Neutrophil (primary cell): ENCODE measurements at regions not wholly inside any gene's neighbourhood (a gene's known extent, or its start where the extent isn't known, plus 50 kb on each side); places are given as distances from the start of the nearest gene placed in this dataset.

Experiments
- H3K27ac ChIP-seq: fragments of 200-600 bp; sonication (generic); 2 replicates; pipeline ENCODE4 v1.5.1; 2016; ENCODE audit warnings: mild to moderate bottlenecking, moderate library complexity
- H3K27me3 ChIP-seq: fragments of 200-600 bp; sonication (generic); 2 replicates; pipeline ENCODE4 v1.6.0; 2016; ENCODE audit warnings: mild to moderate bottlenecking
- H3K36me3 ChIP-seq: fragments of 200-600 bp; sonication (generic); 2 replicates; pipeline ENCODE4 v1.5.1; 2017
- H3K4me1 ChIP-seq, 2 experiments: fragments of 200-600 bp in 1 of 2; sonication (generic) in 1 of 2; 1 replicate in 1 of 2; 2 replicates in 1 of 2; pipeline versions ENCODE4 v1.5.1 to v1.6.1; 2013 to 2016; ENCODE audit warnings: low read depth in 1 of 2, low read length in 1 of 2, mild to moderate bottlenecking in 1 of 2, moderate library complexity in 1 of 2; ENCODE audit not compliant: control insufficient read depth in 1 of 2, insufficient read depth in 1 of 2
- H3K4me3 ChIP-seq, 2 experiments: fragments of 200-600 bp in 1 of 2; sonication (generic) in 1 of 2; 1 replicate in 1 of 2; 2 replicates in 1 of 2; pipeline ENCODE4 v1.5.1; 2013 to 2016; ENCODE audit warnings: low read depth in 1 of 2, low read length in 1 of 2, mild to moderate bottlenecking in 1 of 2, moderate library complexity in 1 of 2
- H3K9me3 ChIP-seq: fragments of 200-600 bp; sonication (generic); 2 replicates; pipeline ENCODE4 v1.5.1; 2016
- TF ChIP-seq, protein P1 (sequence below): fragments of 200-600 bp; sonication (generic); IDR thresholded peaks from 2 replicates; pipeline ENCODE4 v1.5.1; 2016; ENCODE audit warnings: antibody characterized with exemption

GRCh38 chr7:35581605-35582210, 113.2 kb downstream of the HERPUD2 start:
- peaks cover 19% of the 10 kb centered on the region for H3K27me3 ChIP-seq
- H3K36me3 ChIP-seq: no peaks in the 10 kb centered on the region
- no peak overlapping the region for H3K27ac ChIP-seq
- no peak overlapping the region for H3K4me3 ChIP-seq
- no peaks in the 10 kb centered on the region for H3K9me3 ChIP-seq
- TF ChIP-seq, protein P1, sequence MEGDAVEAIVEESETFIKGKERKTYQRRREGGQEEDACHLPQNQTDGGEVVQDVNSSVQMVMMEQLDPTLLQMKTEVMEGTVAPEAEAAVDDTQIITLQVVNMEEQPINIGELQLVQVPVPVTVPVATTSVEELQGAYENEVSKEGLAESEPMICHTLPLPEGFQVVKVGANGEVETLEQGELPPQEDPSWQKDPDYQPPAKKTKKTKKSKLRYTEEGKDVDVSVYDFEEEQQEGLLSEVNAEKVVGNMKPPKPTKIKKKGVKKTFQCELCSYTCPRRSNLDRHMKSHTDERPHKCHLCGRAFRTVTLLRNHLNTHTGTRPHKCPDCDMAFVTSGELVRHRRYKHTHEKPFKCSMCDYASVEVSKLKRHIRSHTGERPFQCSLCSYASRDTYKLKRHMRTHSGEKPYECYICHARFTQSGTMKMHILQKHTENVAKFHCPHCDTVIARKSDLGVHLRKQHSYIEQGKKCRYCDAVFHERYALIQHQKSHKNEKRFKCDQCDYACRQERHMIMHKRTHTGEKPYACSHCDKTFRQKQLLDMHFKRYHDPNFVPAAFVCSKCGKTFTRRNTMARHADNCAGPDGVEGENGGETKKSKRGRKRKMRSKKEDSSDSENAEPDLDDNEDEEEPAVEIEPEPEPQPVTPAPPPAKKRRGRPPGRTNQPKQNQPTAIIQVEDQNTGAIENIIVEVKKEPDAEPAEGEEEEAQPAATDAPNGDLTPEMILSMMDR: no peak
- H3K4me1 ChIP-seq: no peaks in the 10 kb centered on the region

DNA sequence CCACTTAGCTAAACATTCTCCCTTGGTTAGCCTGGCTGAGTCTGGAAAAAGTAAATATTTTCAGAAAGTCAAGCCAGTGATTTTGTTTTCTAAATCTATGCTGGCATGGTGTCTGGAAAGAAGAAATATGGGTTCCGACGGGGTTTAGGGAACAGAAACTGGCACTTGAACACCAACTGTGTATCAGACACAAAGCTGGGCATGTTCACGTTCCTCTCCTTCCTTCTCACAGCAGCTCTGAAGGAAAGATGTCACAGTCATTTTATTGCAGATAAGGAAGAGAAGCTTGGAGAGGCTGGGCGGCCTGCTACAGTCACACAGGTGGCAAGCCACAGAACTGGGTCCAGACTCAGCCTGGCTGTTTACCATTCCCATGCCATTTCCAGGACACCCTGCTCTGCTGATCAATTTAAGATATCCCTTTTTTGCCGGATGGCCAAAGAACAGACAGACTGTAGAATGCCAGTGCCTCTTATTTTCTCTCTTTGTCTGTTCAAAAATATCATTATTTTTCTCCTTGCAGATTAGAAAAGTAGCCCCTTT, 118.8 kb downstream of the HERPUD2 start:
- no peaks in the 10 kb centered on the region for H3K27me3 ChIP-seq
- H3K27ac ChIP-seq: no peak overlapping the region
- peaks cover 0 to 3% of the 10 kb centered on the region in 2 experiments for H3K4me1 ChIP-seq
- TF ChIP-seq, protein P1: no peak
- H3K9me3 ChIP-seq: no peaks in the 10 kb centered on the region
- H3K4me3 ChIP-seq: no peak overlapping the region
- H3K36me3 ChIP-seq: no peaks in the 10 kb centered on the region

- peaks cover 0 to 3% of the 10 kb centered on the region in 2 experiments for H3K4me1 ChIP-seq
- H3K9me3 ChIP-seq: no peaks in the 10 kb centered on the region
- H3K36me3 ChIP-seq: no peaks in the 10 kb centered on the region
- H3K4me3 ChIP-seq: peak overlapping the region in 1 of 2 experiments; percentile 1
- no peak overlapping the region for H3K27ac ChIP-seq
- H3K27me3 ChIP-seq: peaks cover 8% of the 10 kb centered on the region
- TF ChIP-seq, protein P1: no peak
Observed at GRCh38 chr7:35571611-35572240, 123.2 kb downstream of the HERPUD2 start.

DNA sequence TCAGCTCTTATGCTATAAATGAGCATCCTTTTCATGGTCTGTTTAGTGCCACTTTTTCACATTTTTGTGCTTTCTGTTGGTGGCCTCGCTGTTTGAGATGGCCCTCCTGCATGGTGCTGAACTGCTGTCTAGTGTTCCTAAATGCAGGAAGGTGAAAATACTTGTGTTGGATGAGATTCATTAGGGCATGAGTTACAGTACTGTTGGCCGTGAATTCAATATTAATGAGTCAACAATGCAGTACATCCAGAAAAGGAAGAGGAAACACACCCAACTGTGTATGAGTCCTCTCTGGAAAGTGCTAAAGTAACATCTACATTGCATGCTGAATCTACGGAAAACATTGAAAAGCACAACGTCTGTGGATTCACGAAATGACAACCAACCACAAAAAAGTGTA, 124.0 kb downstream of the HERPUD2 start:
- Histone ChIP-seq H3K27ac (no peak overlapping the region), H3K9me3 (no peaks in the 10 kb centered on the region), H3K4me3 (no peak overlapping the region), H3K36me3 (no peaks in the 10 kb centered on the region), H3K27me3 (peaks cover 11% of the 10 kb centered on the region), H3K4me1 (peaks cover 0 to 3% of the 10 kb centered on the region in 2 experiments)
- TF ChIP-seq, protein P1: no peak

GRCh38 chr7:35565927-35566326, 129.0 kb downstream of the HERPUD2 start:
- TF ChIP-seq, protein P1: no peak
- H3K9me3 ChIP-seq: no peaks in the 10 kb centered on the region
- H3K4me1 ChIP-seq: no peaks in the 10 kb centered on the region
- peaks cover 52% of the 10 kb centered on the region for H3K27me3 ChIP-seq
- no peaks in the 10 kb centered on the region for H3K36me3 ChIP-seq
- H3K4me3 ChIP-seq: no peak overlapping the region
- H3K27ac ChIP-seq: no peak overlapping the region
